Endodermal cell (in vitro differentiated cells): ENCODE measurements at regions not wholly inside any gene's neighbourhood (a gene's known extent, or its start where the extent isn't known, plus 50 kb on each side); places are given as distances from the start of the nearest gene placed in this dataset.

Experiments used
- DNase-seq: peaks from one replicate; pipeline ENCODE4 v3.0.0-alpha.2; 2017
- H3K27ac ChIP-seq: 2 replicates; pipeline ENCODE4 v1.5.1; 2013; ENCODE audit warnings: mild to moderate bottlenecking, low read depth, low read length, moderate library complexity
- H3K27me3 ChIP-seq: 2 replicates; pipeline ENCODE4 v1.6.1; 2013; ENCODE audit warnings: mild to moderate bottlenecking, low read length, moderate library complexity; ENCODE audit not compliant: insufficient read depth, control insufficient read depth, poor library complexity, severe bottlenecking
- H3K36me3 ChIP-seq: 2 replicates; pipeline ENCODE4 v1.7.0; 2013; ENCODE audit warnings: mild to moderate bottlenecking, low read length, moderate library complexity; ENCODE audit not compliant: control insufficient read depth, insufficient read depth
- H3K4me1 ChIP-seq: one replicate; pipeline ENCODE4 v1.7.0; 2013; ENCODE audit warnings: low read length; ENCODE audit not compliant: control insufficient read depth, insufficient read depth
- H3K4me3 ChIP-seq: 2 replicates; pipeline ENCODE4 v1.5.1; 2013; ENCODE audit warnings: mild to moderate bottlenecking, low read length, moderate library complexity
- H3K9ac ChIP-seq: 2 replicates; pipeline ENCODE4 v1.6.1; 2013; ENCODE audit warnings: mild to moderate bottlenecking, low read length, moderate library complexity; ENCODE audit not compliant: poor library complexity, severe bottlenecking; ENCODE audit errors: extremely low read depth
- H3K9me3 ChIP-seq: 2 replicates; pipeline ENCODE4 v1.6.1; 2013; ENCODE audit warnings: mild to moderate bottlenecking, low read length, moderate library complexity; ENCODE audit not compliant: control insufficient read depth
- H3K27ac Mint-ChIP-seq: 2 replicates; pipeline ENCODE4 v1.8.0; 2020; ENCODE audit warnings: mixed read lengths
- H3K27me3 Mint-ChIP-seq: 2 replicates; pipeline ENCODE4 v1.8.0; 2021; ENCODE audit warnings: mild to moderate bottlenecking, mixed read lengths; ENCODE audit not compliant: insufficient read depth
- H3K36me3 Mint-ChIP-seq: 2 replicates; pipeline ENCODE4 v1.8.0; 2020; ENCODE audit warnings: low read depth, mixed read lengths
- H3K4me1 Mint-ChIP-seq: 2 replicates; pipeline ENCODE4 v1.8.0; 2020; ENCODE audit warnings: mixed read lengths
- H3K4me3 Mint-ChIP-seq: 2 replicates; pipeline ENCODE4 v1.8.0; 2020; ENCODE audit warnings: mild to moderate bottlenecking, moderate library complexity, mixed read lengths
- H3K9me3 Mint-ChIP-seq: 2 replicates; pipeline ENCODE4 v1.8.0; 2020; ENCODE audit warnings: mild to moderate bottlenecking, mixed read lengths
- WGBS, 2 experiments: methylation state at CpG; one replicate each; pipeline versions ENCODE4 v1.1.5 to v1.1.7; 2013; ENCODE audit warnings: missing lambda C conversion rate in 2 of 2, mixed read lengths in 1 of 2; ENCODE audit not compliant: insufficient coverage in 1 of 2, insufficient read length in 1 of 2; 5-methylcytosine and 5-hydroxymethylcytosine counted together
- TF ChIP-seq, protein P1 (sequence below): fragments of 200-600 bp; sonication (generic); conservative IDR thresholded peaks from 2 replicates; pipeline ENCODE4 v1.5.0; 2021; ENCODE audit warnings: antibody characterized with exemption, mild to moderate bottlenecking

DNA sequence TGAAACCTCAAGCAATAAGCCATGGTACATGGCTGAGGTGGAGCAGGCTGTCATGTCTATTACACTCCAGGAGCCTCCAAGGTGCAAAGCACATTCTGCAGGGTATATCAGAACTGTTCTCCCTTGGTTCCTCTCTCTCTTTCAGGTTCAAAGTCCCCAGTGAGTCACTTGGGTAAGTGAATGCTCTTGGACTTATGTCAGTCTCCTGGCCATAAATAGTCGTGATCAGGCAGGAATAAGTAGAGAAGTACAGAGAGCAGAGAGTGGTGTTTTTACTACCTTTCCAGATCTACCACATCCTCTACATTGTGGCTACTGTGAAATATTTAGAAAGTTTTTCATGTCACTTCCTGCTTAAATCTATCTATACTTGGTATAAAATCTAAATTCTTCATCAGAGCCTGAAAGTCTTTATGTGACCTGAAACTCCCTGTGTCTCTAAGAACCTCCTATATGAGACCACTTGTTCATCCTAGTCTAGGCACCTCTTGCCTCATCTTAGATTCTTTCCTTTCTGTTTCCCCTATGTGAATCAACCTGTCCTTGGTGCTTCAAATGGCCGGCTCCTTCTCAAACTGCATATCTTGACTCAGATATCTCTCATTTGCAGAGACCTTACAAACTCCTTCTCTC lies 1077.6 kb upstream of the MAP3K7 start:
- TF ChIP-seq, protein P1, sequence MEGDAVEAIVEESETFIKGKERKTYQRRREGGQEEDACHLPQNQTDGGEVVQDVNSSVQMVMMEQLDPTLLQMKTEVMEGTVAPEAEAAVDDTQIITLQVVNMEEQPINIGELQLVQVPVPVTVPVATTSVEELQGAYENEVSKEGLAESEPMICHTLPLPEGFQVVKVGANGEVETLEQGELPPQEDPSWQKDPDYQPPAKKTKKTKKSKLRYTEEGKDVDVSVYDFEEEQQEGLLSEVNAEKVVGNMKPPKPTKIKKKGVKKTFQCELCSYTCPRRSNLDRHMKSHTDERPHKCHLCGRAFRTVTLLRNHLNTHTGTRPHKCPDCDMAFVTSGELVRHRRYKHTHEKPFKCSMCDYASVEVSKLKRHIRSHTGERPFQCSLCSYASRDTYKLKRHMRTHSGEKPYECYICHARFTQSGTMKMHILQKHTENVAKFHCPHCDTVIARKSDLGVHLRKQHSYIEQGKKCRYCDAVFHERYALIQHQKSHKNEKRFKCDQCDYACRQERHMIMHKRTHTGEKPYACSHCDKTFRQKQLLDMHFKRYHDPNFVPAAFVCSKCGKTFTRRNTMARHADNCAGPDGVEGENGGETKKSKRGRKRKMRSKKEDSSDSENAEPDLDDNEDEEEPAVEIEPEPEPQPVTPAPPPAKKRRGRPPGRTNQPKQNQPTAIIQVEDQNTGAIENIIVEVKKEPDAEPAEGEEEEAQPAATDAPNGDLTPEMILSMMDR = no peak
- no peaks in the 10 kb centered on the region for H3K36me3 ChIP-seq
- no peaks in the 10 kb centered on the region for H3K36me3 Mint-ChIP-seq
- no peak overlapping the region for H3K4me3 ChIP-seq
- H3K4me3 Mint-ChIP-seq = no peak overlapping the region
- 95 to 100% methylated on average over 1 of the region's 2 CpGs for whole genome bisulfite sequencing, 2 experiments
- no peaks in the 10 kb centered on the region for H3K9me3 ChIP-seq
- no peaks in the 10 kb centered on the region for H3K27me3 ChIP-seq
- DNase-seq = no peak
- no peak overlapping the region for H3K9ac ChIP-seq
- no peaks in the 10 kb centered on the region for H3K9me3 Mint-ChIP-seq
- no peak overlapping the region for H3K27ac ChIP-seq
- no peaks in the 10 kb centered on the region for H3K4me1 Mint-ChIP-seq
- no peaks in the 10 kb centered on the region for H3K27me3 Mint-ChIP-seq
- H3K4me1 ChIP-seq = no peaks in the 10 kb centered on the region
- H3K27ac Mint-ChIP-seq = no peak overlapping the region

DNA sequence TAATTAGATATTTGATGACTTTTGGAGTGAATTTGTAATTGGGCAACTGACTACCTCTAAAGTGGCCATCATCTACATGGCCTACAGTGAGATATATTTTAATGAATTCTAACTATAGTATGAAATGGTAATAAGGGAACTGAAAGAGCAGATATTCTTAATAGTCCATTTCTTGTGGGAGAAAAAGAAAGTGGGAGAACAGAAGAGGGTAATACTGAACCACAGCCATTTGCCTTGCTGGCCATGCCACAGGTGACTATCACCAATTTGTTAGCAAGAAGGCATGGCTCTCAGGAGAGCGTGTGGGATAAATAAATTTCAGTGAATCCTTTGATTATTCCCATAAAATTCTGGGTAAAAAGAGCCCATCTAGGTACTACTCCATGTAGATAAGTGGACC lies 1074.0 kb upstream of the MAP3K7 start:
- peaks cover 3% of the 10 kb centered on the region for H3K4me1 Mint-ChIP-seq
- H3K9me3 Mint-ChIP-seq = no peaks in the 10 kb centered on the region
- no peaks in the 10 kb centered on the region for H3K27me3 Mint-ChIP-seq
- no peaks in the 10 kb centered on the region for H3K9me3 ChIP-seq
- WGBS, 2 experiments = 94% methylated on average over 1 of the region's 1 CpG; no CpG with 5 or more reads in 1 of the 2 experiments
- no peaks in the 10 kb centered on the region for H3K27me3 ChIP-seq
- no peak overlapping the region for H3K27ac Mint-ChIP-seq
- no peaks in the 10 kb centered on the region for H3K4me1 ChIP-seq
- no peaks in the 10 kb centered on the region for H3K36me3 ChIP-seq
- no peak overlapping the region for H3K4me3 Mint-ChIP-seq
- no peak overlapping the region for H3K4me3 ChIP-seq
- no peak overlapping the region for H3K9ac ChIP-seq
- H3K36me3 Mint-ChIP-seq = no peaks in the 10 kb centered on the region
- H3K27ac ChIP-seq = no peak overlapping the region
- TF ChIP-seq, protein P1 = no peak
- DNase-seq = no peak

DNA sequence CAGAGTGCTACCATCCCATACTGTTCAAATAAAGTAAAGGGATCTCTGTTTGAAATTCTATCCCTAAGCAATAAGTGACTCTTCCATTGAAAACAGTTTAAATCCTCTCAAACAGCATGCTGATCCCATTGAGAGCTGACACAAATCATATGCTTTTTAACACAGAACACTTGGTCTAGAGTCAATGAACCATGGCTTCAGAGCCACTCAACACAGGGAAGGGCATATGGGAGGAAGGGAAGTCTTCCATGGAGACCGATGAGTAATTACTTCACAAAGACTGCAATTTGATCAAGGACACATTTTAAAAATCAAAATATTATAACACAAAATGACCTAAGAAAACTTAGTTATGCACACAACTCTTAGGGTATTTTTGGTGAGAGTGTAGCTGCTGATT lies 1073.0 kb upstream of the MAP3K7 start:
- no peak overlapping the region for H3K4me3 ChIP-seq
- Mint-ChIP-seq H3K4me1 (peaks cover 7% of the 10 kb centered on the region), H3K27ac (no peak overlapping the region), H3K27me3 (no peaks in the 10 kb centered on the region), H3K4me3 (no peak overlapping the region), H3K36me3 (no peaks in the 10 kb centered on the region), H3K9me3 (no peaks in the 10 kb centered on the region)
- no peaks in the 10 kb centered on the region for H3K4me1 ChIP-seq
- no peaks in the 10 kb centered on the region for H3K9me3 ChIP-seq
- H3K27ac ChIP-seq = no peak overlapping the region
- no peaks in the 10 kb centered on the region for H3K36me3 ChIP-seq
- H3K27me3 ChIP-seq = no peaks in the 10 kb centered on the region
- no peak for DNase-seq
- TF ChIP-seq, protein P1 = no peak
- WGBS, 2 experiments = 90% methylated on average over 1 of the region's 1 CpG; no CpG with 5 or more reads in 1 of the 2 experiments
- no peak overlapping the region for H3K9ac ChIP-seq
